22Rv1 (cell line): ENCODE measurements at regions not wholly inside any gene's neighbourhood (a gene's known extent, or its start where the extent isn't known, plus 50 kb on each side); places are given as distances from the start of the nearest gene placed in this dataset.
"Not testable (repeated sequence)": the region's sequence is repeated elsewhere in the genome, so short reads cannot be mapped to it uniquely, and the experiment has no call there.

Source experiments
- H3K27ac ChIP-seq: fragments of 450-650 bp; 2 replicates; pipeline ENCODE4 v1.5.1; 2017
- ZFX ChIP-seq: fragments of 450-650 bp; IDR thresholded peaks from 2 replicates; pipeline ENCODE4 v1.6.1; 2017; ENCODE audit warnings: antibody characterized with exemption, borderline replicate concordance
- TF ChIP-seq, protein P1 (sequence below): fragments of 450-650 bp; IDR thresholded peaks from 2 replicates; pipeline ENCODE4 v1.5.1; 2017; ENCODE audit warnings: mild to moderate bottlenecking

DNA sequence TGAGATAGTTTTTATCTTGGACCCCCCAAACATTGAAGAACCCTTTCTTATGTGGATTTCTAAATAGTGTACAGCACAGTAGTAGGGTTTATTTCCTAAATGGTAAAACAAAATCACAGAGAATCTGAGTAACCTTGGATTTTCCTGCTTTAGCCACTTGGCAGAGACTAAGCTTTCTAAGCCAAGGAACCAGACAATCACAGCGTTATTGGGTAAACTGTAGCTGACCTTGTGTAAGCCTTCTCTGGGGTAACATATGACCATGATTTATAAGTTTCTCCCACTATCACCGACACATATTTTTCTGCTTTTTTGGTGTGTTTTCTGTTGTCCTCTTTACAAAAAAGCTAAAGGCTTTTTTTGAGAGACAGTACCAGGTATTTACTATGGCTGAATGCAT lies 136.3 kb upstream of the PZP start:
- H3K27ac ChIP-seq, result no peak overlapping the region
- no peak for TF ChIP-seq ZFX
- TF ChIP-seq, protein P1, sequence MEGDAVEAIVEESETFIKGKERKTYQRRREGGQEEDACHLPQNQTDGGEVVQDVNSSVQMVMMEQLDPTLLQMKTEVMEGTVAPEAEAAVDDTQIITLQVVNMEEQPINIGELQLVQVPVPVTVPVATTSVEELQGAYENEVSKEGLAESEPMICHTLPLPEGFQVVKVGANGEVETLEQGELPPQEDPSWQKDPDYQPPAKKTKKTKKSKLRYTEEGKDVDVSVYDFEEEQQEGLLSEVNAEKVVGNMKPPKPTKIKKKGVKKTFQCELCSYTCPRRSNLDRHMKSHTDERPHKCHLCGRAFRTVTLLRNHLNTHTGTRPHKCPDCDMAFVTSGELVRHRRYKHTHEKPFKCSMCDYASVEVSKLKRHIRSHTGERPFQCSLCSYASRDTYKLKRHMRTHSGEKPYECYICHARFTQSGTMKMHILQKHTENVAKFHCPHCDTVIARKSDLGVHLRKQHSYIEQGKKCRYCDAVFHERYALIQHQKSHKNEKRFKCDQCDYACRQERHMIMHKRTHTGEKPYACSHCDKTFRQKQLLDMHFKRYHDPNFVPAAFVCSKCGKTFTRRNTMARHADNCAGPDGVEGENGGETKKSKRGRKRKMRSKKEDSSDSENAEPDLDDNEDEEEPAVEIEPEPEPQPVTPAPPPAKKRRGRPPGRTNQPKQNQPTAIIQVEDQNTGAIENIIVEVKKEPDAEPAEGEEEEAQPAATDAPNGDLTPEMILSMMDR, result no peak

DNA sequence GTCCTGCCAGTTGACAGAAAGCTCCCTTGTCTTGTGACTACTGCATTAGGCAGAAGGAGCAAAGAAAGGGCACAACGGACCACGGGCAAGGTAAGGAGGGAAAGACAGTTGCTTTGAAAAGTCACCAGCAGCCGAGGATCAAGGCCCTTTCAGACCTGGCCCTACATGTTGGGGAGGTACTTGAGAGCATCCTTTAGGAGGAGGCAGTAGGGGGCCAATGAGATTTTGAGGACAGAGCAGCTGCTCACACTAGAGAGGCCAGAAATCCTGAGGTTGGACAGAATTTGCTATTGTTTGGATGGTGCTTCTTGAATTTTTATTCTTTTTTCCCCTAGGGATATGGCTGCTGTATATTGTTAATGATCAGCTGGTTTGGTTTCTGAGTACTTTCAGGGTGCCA lies 135.5 kb upstream of the PZP start:
- H3K27ac ChIP-seq, result no peak overlapping the region
- TF ChIP-seq, protein P1, result no peak
- no peak for TF ChIP-seq ZFX

DNA sequence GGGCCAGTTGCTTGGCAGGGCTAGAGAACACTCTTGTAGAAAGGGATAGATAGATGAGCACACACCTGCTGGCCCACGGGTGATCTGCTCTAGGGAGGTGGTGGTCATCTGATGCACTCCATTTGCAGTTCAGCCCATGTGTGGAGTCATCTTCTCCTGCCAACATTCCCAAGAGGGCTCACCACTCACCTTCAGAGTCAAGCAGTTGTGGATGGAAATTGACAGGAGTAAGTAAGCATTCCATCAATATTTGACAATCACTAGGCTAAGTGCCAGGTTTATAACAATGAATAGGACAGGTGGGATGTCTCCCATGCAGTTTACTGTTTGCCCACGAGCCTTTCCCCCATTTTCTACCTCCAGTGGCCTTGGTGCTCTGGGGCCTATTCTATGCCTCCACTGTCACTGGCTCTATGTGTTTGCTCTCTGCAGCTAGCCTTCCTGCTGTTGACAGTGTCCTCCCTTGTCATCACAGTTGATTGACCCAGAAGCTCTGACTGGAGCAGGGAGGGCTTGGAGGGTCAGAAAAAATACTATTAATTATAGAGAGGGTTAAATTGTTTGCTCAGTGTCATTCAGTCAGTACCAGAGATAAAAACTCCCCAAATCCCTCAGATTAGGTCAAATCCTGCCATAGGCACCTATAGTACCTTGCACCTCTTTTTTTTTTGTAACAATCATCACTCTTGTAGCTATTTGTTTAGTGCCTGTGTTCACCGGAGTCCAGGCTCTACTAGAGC lies 134.6 kb upstream of the PZP start:
- H3K27ac ChIP-seq, result no peak overlapping the region
- no peak for TF ChIP-seq ZFX
- TF ChIP-seq, protein P1, result no peak

DNA sequence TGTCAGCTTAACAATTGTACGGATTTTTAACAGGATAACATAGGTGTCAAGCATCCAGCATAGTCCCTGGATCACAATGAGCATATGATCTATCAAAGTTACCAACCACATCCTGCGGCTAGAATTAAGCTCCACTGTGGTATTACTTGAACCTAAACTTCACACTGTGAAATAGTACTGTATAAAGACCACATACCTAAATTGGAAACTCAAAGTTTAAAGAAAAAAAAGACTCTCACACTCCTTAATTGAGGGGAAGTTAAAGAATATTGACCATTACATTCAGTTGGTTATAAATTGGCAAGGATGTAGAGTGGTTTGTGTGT lies 133.0 kb upstream of the PZP start:
- TF ChIP-seq, protein P1, result no peak
- TF ChIP-seq ZFX, result no peak
- no peak overlapping the region for H3K27ac ChIP-seq

DNA sequence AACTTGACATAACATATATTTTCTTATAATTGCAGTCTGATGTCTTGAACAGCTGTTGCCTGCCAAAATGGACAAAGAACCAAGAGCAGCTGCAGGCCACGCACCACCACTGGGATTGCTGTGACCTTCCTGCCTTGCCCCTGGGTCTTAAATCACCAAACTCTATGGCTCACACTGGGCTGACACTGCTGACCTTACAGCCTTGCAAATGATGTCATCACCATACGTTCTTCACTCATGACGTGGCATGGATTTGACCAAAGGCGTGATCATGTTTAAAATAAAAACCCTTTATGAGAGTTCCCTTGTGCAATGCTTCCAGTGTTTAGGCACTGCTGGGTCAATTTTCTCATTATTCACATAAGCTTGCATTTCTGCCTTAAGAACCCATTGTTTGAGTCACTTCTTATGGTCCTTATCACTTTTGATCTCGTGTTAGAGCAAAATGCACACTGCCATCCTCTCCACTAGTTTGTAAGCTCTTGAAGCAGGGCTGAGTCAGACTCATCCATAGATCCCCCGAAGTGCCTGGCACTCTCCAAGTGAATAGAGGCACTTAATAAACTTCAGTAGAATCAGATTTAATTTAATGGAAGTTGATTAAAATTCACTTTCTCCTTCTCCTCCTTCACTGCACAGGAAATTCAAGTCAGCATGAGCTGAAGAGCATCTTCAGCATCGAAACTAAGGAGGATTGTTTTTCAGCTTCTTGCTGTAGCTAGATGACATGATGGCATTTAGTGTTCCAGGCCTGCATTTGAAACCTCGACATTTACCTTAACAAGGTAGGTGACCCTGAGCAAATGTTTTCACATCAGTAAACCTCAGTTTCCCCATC lies 132.4 kb upstream of the PZP start:
- no peak overlapping the region for H3K27ac ChIP-seq
- TF ChIP-seq, protein P1, result no peak
- no peak for TF ChIP-seq ZFX

DNA sequence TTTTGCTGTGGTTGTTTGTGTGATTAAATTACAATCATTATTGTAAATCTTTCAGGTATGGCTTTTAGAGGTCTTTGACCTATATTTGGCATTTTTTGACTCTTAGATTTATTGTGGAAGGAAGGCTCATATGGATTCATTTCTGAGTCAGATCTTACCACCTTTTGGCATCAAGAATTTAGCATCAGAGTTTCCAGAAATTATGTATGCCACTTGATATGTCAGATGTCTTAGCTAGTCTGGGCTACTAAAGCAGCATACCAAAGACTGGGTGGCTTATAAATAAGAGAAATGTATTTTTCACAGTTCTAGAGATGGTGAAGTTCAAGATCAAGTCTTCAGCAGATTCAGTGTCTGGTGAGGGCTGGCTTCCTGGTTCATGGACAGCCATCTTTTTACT lies 129.5 kb upstream of the PZP start:
- no peak overlapping the region for H3K27ac ChIP-seq
- TF ChIP-seq ZFX, result no peak
- TF ChIP-seq, protein P1, result no peak

DNA sequence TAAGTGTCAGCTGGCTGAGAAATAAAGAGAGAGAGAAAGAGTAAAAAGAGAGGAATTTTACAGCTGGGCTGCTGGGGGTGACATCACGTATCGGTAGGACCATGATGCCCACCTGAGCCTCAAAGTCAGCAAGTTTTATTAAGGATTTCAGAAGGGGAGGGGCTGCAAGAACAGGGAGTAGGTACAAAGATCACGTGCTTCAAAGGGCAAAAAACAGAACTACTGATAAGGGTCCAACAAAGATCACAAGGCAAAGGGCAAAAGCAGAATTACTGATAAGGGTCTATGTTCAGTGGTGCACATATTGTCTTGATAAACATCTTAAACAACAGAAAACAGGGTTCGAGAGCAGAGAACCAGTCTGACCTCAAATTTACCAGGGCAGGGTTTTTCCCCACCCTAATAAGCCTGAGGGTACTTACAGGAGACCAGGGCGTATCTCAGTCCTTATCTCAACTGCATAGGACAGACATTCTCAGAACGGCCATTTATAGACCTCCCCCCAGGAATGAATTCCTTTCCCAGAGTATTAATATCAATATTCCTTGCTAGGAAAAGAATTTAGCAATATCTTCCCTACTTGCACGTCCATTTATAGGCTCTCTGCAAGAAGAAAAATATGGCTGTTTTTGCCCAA lies 128.3 kb upstream of the PZP start:
- H3K27ac ChIP-seq, result not testable (repeated sequence)
